OCI-LY7 (cell line): ENCODE measurements at regions not wholly inside any gene's neighbourhood (a gene's known extent, or its start where the extent isn't known, plus 50 kb on each side); places are given as distances from the start of the nearest gene placed in this dataset.

Experiments used
- BruUV-seq: library from RNA; stranded (reverse); fragments of 400-500 nt; replicated peaks from 2 replicates; lab custom pipeline; 2021; lab: Mats Ljungman, UMichigan
- CTCF ChIA-PET: fragments of 300-600 bp; sonication (Branson Sonifier 250); formaldehyde crosslinking; loops from one replicate; lab custom pipeline; 2022; ENCODE audit warnings: antibody characterized with exemption; ENCODE audit not compliant: unreplicated experiment; lab: Charles Lee
- POLR2A ChIA-PET: fragments of 300-600 bp; sonication (Branson Sonifier 250); formaldehyde crosslinking; loops from one replicate; lab custom pipeline; 2022; ENCODE audit warnings: antibody characterized with exemption; lab: Charles Lee
- DNase-seq: peaks from one replicate; pipeline ENCODE4 v3.0.0-alpha.2; 2015; ENCODE audit warnings: low spot score
- H2AFZ ChIP-seq: fragments of 200-600 bp; sonication (generic), shearing (Covaris generic); 2 replicates; pipeline ENCODE4 v1.6.1; 2014; ENCODE audit warnings: mild to moderate bottlenecking, antibody characterized with exemption, low read length, moderate library complexity
- H3K27ac ChIP-seq: fragments of 200-600 bp; sonication (generic); 2 replicates; pipeline ENCODE4 v1.5.1; 2014; ENCODE audit warnings: mixed run types, low read depth, mild to moderate bottlenecking, moderate library complexity, low read length, inconsistent platforms; ENCODE audit not compliant: poor library complexity, severe bottlenecking
- H3K36me3 ChIP-seq: fragments of 200-600 bp; sonication (generic); 2 replicates; pipeline ENCODE4 v1.6.1; 2014; ENCODE audit warnings: mild to moderate bottlenecking, antibody characterized with exemption, low read length, moderate library complexity, mixed read lengths; ENCODE audit not compliant: insufficient read depth
- H3K4me1 ChIP-seq: fragments of 200-600 bp; sonication (generic); 2 replicates; pipeline ENCODE4 v1.5.1; 2014; ENCODE audit warnings: mild to moderate bottlenecking, low read length; ENCODE audit not compliant: insufficient read depth, poor library complexity, severe bottlenecking
- H3K4me2 ChIP-seq: fragments of 200-600 bp; sonication (generic); 2 replicates; pipeline ENCODE4 v1.6.1; 2014; ENCODE audit warnings: mild to moderate bottlenecking, low read length
- H3K4me3 ChIP-seq: fragments of 200-600 bp; sonication (generic); 2 replicates; pipeline ENCODE4 v1.5.1; 2014; ENCODE audit warnings: mild to moderate bottlenecking, low read depth, low read length; ENCODE audit not compliant: poor library complexity, severe bottlenecking
- H3K79me2 ChIP-seq: fragments of 200-600 bp; sonication (generic); 2 replicates; pipeline ENCODE4 v1.6.1; 2016; ENCODE audit warnings: low read depth, mild to moderate bottlenecking, low read length, moderate library complexity, mixed read lengths; ENCODE audit not compliant: insufficient read depth
- H3K9me2 ChIP-seq: fragments of 200-600 bp; sonication (generic); 2 replicates; pipeline ENCODE4 v1.6.1; 2016; ENCODE audit warnings: mild to moderate bottlenecking, low read length, mixed read lengths; ENCODE audit not compliant: insufficient read depth
- H3K9me3 ChIP-seq: fragments of 200-600 bp; sonication (generic); 2 replicates; pipeline ENCODE4 v1.6.1; 2014; ENCODE audit warnings: mild to moderate bottlenecking, mixed run types, low read length, mixed read lengths
- H4K20me1 ChIP-seq: fragments of 200-600 bp; sonication (generic); 2 replicates; pipeline ENCODE4 v1.6.1; 2014; ENCODE audit warnings: mild to moderate bottlenecking, antibody characterized with exemption, low read length, moderate library complexity, mixed read lengths; ENCODE audit not compliant: insufficient read depth
- EZH2phosphoT487 ChIP-seq: fragments of 200-600 bp; sonication (generic); IDR thresholded peaks from 2 replicates; pipeline ENCODE4 v1.6.1; 2018; ENCODE audit warnings: low read depth, borderline replicate concordance, mild to moderate bottlenecking, mixed run types, antibody characterized with exemption, low read length, moderate library complexity, mixed read lengths
- intact Hi-C: fragments of 100-400 bp; cut with micrococcal nuclease; formaldehyde crosslinking; loops from one replicate; pipeline ENCODE4 v1.10.0; 2022; ENCODE audit not compliant: unreplicated experiment
- TF ChIP-seq, protein P1 (sequence below): fragments of 200-600 bp; sonication (generic); conservative IDR thresholded peaks from 2 replicates; pipeline ENCODE4 v1.5.1; 2014; ENCODE audit warnings: mild to moderate bottlenecking, antibody characterized with exemption, low read length, moderate library complexity, mixed read lengths

DNA sequence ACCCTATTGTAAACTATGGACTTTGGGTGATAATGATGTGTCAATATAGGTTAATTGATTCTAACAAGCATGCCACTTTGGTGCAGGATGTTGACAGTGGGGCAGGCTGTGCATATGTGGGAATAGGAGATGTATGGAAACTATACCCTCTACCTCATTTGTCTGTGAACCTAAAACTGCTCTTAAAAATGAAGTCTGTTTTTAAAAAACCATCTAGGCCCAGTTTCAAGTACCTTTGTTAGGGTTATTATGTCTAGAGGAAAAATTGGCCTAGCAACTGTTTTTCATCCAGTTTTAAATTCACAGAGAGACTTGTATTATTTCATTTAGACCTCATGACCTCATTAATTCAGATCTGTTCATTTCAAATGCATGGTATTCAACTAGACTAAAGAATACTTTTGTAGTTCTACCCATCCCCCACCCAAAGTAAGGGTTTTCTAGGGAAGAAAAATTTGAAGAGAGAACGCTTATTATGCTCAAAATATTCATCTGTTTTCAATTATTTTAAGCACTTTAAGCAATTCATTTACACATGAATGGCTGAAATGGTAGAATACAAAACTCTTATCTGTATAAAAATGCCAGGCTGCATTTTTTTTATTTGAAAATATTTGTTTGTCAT is 1781.9 kb upstream of the MIR17HG start:
- Histone ChIP-seq H3K27ac (no peak overlapping the region), H3K4me2 (no peak overlapping the region), H3K4me1 (no peaks in the 10 kb centered on the region), H3K9me2 (no peaks in the 10 kb centered on the region), H3K79me2 (no peaks in the 10 kb centered on the region), H4K20me1 (no peaks in the 10 kb centered on the region), H2AFZ (no peak overlapping the region), H3K4me3 (no peak overlapping the region), H3K9me3 (peaks cover 68% of the 10 kb centered on the region), H3K36me3 (no peaks in the 10 kb centered on the region)
- ChIA-PET CTCF (no interaction called here), POLR2A (no interaction called here)
- BruUV-seq = no TSS peak
- no peak for DNase-seq
- TF ChIP-seq EZH2phosphoT487 = no peak
- TF ChIP-seq, protein P1, sequence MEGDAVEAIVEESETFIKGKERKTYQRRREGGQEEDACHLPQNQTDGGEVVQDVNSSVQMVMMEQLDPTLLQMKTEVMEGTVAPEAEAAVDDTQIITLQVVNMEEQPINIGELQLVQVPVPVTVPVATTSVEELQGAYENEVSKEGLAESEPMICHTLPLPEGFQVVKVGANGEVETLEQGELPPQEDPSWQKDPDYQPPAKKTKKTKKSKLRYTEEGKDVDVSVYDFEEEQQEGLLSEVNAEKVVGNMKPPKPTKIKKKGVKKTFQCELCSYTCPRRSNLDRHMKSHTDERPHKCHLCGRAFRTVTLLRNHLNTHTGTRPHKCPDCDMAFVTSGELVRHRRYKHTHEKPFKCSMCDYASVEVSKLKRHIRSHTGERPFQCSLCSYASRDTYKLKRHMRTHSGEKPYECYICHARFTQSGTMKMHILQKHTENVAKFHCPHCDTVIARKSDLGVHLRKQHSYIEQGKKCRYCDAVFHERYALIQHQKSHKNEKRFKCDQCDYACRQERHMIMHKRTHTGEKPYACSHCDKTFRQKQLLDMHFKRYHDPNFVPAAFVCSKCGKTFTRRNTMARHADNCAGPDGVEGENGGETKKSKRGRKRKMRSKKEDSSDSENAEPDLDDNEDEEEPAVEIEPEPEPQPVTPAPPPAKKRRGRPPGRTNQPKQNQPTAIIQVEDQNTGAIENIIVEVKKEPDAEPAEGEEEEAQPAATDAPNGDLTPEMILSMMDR = no peak
- intact Hi-C loops = no loop called here

DNA sequence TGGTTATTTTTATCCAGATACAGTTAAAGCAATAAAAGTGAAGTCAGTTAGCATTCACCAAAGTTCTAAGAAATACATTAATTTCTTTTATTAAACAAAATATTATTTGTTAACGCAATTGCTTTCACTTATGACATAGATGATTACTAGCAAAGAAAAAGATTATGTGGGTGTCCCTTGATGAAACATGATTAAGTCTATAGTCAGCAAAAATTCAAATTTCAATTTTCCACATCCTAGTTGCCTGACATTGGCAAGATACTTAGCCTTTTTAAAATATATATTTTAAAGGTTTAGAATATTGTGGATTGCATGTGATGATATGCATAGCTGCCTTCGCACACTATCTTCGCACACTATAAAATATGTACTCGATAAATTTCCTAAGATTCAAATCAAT is 1780.5 kb upstream of the MIR17HG start:
- no TSS peak for BruUV-seq
- H4K20me1 ChIP-seq = no peaks in the 10 kb centered on the region
- CTCF ChIA-PET = no interaction called here
- no peak for DNase-seq
- TF ChIP-seq EZH2phosphoT487 = no peak
- TF ChIP-seq, protein P1 = no peak
- no peak overlapping the region for H2AFZ ChIP-seq
- no peak overlapping the region for H3K27ac ChIP-seq
- H3K4me3 ChIP-seq = no peak overlapping the region
- POLR2A ChIA-PET = interaction anchor here (0.5 to 1.0 kb wide), 3 partner anchors 18 to 766 kb away, joined by 3 to 4 read pairs (median 4); no protein-coding TSS in a partner anchor
- intact Hi-C loops = no loop called here
- peaks cover 68% of the 10 kb centered on the region for H3K9me3 ChIP-seq
- H3K36me3 ChIP-seq = no peaks in the 10 kb centered on the region
- H3K79me2 ChIP-seq = no peaks in the 10 kb centered on the region
- no peaks in the 10 kb centered on the region for H3K4me1 ChIP-seq
- no peak overlapping the region for H3K4me2 ChIP-seq
- H3K9me2 ChIP-seq = no peaks in the 10 kb centered on the region

DNA sequence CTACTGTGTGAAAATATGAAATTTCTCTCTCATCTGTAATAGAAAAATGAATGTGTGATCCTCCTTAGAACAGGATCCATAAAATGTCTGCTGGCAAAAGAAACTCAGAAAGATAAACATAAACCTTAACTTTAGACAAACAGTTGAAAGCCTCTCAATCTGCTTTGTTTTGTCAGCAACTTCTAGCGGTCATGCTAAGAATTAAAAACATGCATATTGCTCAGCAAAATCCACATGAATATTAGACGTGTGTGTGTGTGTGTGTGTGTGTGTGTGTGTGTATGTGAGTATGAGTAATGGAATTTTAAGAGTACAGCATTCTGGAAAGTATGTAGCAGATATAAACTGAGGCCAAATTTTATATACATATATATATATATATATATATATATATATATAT is 1779.2 kb upstream of the MIR17HG start:
- BruUV-seq = no TSS peak
- no peaks in the 10 kb centered on the region for H3K4me1 ChIP-seq
- intact Hi-C loops = no loop called here
- no peak for DNase-seq
- CTCF ChIA-PET = no interaction called here
- no peaks in the 10 kb centered on the region for H3K9me2 ChIP-seq
- no peaks in the 10 kb centered on the region for H4K20me1 ChIP-seq
- H3K79me2 ChIP-seq = no peaks in the 10 kb centered on the region
- H2AFZ ChIP-seq = no peak overlapping the region
- H3K36me3 ChIP-seq = no peaks in the 10 kb centered on the region
- no peak for TF ChIP-seq EZH2phosphoT487
- TF ChIP-seq, protein P1 = no peak
- no peak overlapping the region for H3K4me2 ChIP-seq
- H3K27ac ChIP-seq = no peak overlapping the region
- POLR2A ChIA-PET = no interaction called here
- H3K9me3 ChIP-seq = peaks cover 63% of the 10 kb centered on the region
- no peak overlapping the region for H3K4me3 ChIP-seq
